DOHH2 (cell line): ENCODE measurements at regions not wholly inside any gene's neighbourhood (a gene's known extent, or its start where the extent isn't known, plus 50 kb on each side); places are given as distances from the start of the nearest gene placed in this dataset.

Experiments
- H3F3A ChIP-seq: fragments of 200-600 bp; sonication (generic), shearing (Covaris generic); 2 replicates; pipeline ENCODE4 v1.6.0; 2016; ENCODE audit warnings: antibody characterized with exemption, mild to moderate bottlenecking; ENCODE audit not compliant: control insufficient read depth, insufficient read depth
- H3K27ac ChIP-seq: fragments of 200-600 bp; sonication (generic); 2 replicates; pipeline ENCODE4 v1.5.1; 2014; ENCODE audit warnings: low read depth, mild to moderate bottlenecking, low read length, moderate library complexity
- H3K27me3 ChIP-seq: fragments of 200-600 bp; sonication (generic); 2 replicates; pipeline ENCODE4 v1.6.1; 2014; ENCODE audit warnings: mild to moderate bottlenecking, low read length, mixed read lengths; ENCODE audit not compliant: control insufficient read depth
- H3K36me3 ChIP-seq: fragments of 200-600 bp; sonication (generic); 2 replicates; pipeline ENCODE4 v1.6.1; 2014; ENCODE audit warnings: mild to moderate bottlenecking, low read length, moderate library complexity, mixed read lengths; ENCODE audit not compliant: control insufficient read depth
- H3K4me1 ChIP-seq: fragments of 200-600 bp; sonication (generic); 2 replicates; pipeline ENCODE4 v1.6.1; 2014; ENCODE audit warnings: mild to moderate bottlenecking, low read length, mixed read lengths; ENCODE audit not compliant: control insufficient read depth
- H3K4me2 ChIP-seq: fragments of 200-600 bp; sonication (generic); 2 replicates; pipeline ENCODE4 v1.6.0; 2014; ENCODE audit warnings: mild to moderate bottlenecking, low read length, moderate library complexity
- H3K4me3 ChIP-seq: fragments of 200-600 bp; sonication (generic); 2 replicates; pipeline ENCODE4 v1.5.1; 2014; ENCODE audit warnings: mild to moderate bottlenecking, low read length, mixed read lengths
- H3K79me2 ChIP-seq: fragments of 200-600 bp; sonication (generic); 2 replicates; pipeline ENCODE4 v1.6.1; 2014; ENCODE audit warnings: mild to moderate bottlenecking, low read length, mixed read lengths; ENCODE audit not compliant: control insufficient read depth
- H3K9me2 ChIP-seq: fragments of 200-600 bp; sonication (generic); replicated peaks from 2 replicates; pipeline ENCODE4 v1.6.1; 2014; ENCODE audit warnings: mild to moderate bottlenecking, low read length, mixed read lengths; ENCODE audit not compliant: control insufficient read depth
- H3K9me3 ChIP-seq: fragments of 200-600 bp; sonication (generic); 2 replicates; pipeline ENCODE4 v1.6.1; 2014; ENCODE audit warnings: antibody characterized with exemption, low read length, mixed read lengths; ENCODE audit not compliant: control insufficient read depth, insufficient read depth
- H4K20me1 ChIP-seq: fragments of 200-600 bp; sonication (generic); 2 replicates; pipeline ENCODE4 v1.6.0; 2014; ENCODE audit warnings: low read depth, mild to moderate bottlenecking, antibody characterized with exemption, low read length, moderate library complexity; ENCODE audit not compliant: control insufficient read depth, insufficient read depth
- EZH2phosphoT487 ChIP-seq: fragments of 200-600 bp; sonication (generic); IDR thresholded peaks from 2 replicates; pipeline ENCODE4 v1.6.1; 2017; ENCODE audit warnings: borderline replicate concordance, mild to moderate bottlenecking, antibody characterized with exemption, low read length, moderate library complexity, mixed read lengths
- TF ChIP-seq, protein P1 (sequence below): fragments of 200-600 bp; sonication (generic); IDR thresholded peaks from one replicate; pipeline ENCODE4 v1.5.1; 2014; ENCODE audit warnings: antibody characterized with exemption, mild to moderate bottlenecking, low read depth, low read length; ENCODE audit not compliant: poor library complexity, severe bottlenecking

DNA sequence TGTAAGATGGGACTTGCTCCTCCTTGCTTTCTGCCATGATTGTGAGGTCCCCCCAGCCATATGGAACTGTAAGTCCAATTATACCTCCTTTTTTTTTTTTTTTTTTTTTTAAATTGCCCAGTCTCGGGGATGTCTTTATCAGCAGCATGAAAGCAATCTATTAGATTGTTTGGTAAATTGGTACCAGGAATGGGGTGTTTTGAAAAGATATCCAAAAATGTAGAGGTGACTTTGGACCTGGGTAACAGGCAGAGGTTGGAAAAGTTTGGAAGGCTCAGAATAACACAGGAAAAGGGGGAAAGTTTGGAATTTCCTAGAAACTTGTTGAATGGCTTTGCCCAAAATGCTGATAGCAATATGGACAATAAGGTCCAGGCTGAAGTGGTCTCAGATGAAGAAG lies 545.8 kb upstream of the ALCAM start:
- no peaks in the 10 kb centered on the region for H3K9me2 ChIP-seq
- H3K4me2 ChIP-seq: no peak overlapping the region
- no peaks in the 10 kb centered on the region for H3K4me1 ChIP-seq
- no peak overlapping the region for H3K4me3 ChIP-seq
- H3K27me3 ChIP-seq: no peaks in the 10 kb centered on the region
- no peak overlapping the region for H3K27ac ChIP-seq
- TF ChIP-seq EZH2phosphoT487: no peak
- TF ChIP-seq, protein P1, sequence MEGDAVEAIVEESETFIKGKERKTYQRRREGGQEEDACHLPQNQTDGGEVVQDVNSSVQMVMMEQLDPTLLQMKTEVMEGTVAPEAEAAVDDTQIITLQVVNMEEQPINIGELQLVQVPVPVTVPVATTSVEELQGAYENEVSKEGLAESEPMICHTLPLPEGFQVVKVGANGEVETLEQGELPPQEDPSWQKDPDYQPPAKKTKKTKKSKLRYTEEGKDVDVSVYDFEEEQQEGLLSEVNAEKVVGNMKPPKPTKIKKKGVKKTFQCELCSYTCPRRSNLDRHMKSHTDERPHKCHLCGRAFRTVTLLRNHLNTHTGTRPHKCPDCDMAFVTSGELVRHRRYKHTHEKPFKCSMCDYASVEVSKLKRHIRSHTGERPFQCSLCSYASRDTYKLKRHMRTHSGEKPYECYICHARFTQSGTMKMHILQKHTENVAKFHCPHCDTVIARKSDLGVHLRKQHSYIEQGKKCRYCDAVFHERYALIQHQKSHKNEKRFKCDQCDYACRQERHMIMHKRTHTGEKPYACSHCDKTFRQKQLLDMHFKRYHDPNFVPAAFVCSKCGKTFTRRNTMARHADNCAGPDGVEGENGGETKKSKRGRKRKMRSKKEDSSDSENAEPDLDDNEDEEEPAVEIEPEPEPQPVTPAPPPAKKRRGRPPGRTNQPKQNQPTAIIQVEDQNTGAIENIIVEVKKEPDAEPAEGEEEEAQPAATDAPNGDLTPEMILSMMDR: no peak
- H4K20me1 ChIP-seq: no peaks in the 10 kb centered on the region
- no peaks in the 10 kb centered on the region for H3F3A ChIP-seq
- H3K36me3 ChIP-seq: no peaks in the 10 kb centered on the region
- no peaks in the 10 kb centered on the region for H3K9me3 ChIP-seq
- no peaks in the 10 kb centered on the region for H3K79me2 ChIP-seq

DNA sequence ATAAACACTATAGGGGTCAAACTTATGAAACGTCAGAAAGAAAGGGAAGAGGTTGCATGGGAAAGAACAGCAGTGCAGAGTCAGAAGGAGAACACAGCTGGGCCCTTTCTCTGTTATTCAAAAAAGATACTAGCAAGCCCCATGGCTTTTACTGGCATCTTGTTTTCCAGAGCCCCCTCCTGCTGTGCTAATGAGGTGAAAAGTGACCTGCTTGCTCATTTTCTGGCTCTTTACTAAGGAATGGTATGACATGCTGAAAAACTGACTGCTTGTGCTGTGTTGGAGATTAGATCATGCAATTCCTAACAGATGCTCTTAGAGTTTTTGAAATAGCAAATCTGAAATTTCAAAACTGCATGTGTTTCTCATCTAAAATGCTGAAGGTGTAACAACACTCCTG lies 541.6 kb upstream of the ALCAM start:
- no peak overlapping the region for H3K4me3 ChIP-seq
- no peaks in the 10 kb centered on the region for H4K20me1 ChIP-seq
- H3K79me2 ChIP-seq: no peaks in the 10 kb centered on the region
- H3K9me3 ChIP-seq: no peaks in the 10 kb centered on the region
- no peaks in the 10 kb centered on the region for H3F3A ChIP-seq
- H3K27ac ChIP-seq: no peak overlapping the region
- H3K36me3 ChIP-seq: no peaks in the 10 kb centered on the region
- H3K4me2 ChIP-seq: no peak overlapping the region
- H3K9me2 ChIP-seq: no peaks in the 10 kb centered on the region
- TF ChIP-seq, protein P1: no peak
- no peak for TF ChIP-seq EZH2phosphoT487
- no peaks in the 10 kb centered on the region for H3K27me3 ChIP-seq
- H3K4me1 ChIP-seq: no peaks in the 10 kb centered on the region

DNA sequence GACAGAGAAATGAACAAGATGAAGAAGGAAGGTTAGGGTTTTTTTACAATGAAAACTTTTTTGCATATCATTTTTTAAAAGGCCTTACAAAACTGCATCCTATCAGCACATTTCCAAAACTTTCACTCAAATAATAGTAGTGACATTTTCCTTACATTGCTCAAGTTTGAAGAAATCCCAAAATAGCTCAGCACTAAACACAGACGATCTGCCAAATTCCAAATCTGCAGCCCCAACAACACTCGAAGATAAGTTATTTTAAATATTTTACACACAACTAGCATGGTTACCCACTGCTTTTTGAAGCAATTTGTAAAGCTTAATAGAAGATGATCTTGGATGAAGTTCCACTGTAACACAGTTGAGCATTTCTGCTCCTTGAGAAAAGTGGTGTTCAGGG lies 535.6 kb upstream of the ALCAM start:
- Histone ChIP-seq H3F3A (no peaks in the 10 kb centered on the region), H3K9me2 (no peaks in the 10 kb centered on the region), H3K27me3 (no peaks in the 10 kb centered on the region), H3K27ac (no peak overlapping the region), H3K4me1 (no peaks in the 10 kb centered on the region), H4K20me1 (no peaks in the 10 kb centered on the region), H3K4me2 (no peak overlapping the region), H3K9me3 (no peaks in the 10 kb centered on the region), H3K79me2 (no peaks in the 10 kb centered on the region), H3K4me3 (no peak overlapping the region), H3K36me3 (no peaks in the 10 kb centered on the region)
- TF ChIP-seq EZH2phosphoT487: no peak
- TF ChIP-seq, protein P1: no peak

DNA sequence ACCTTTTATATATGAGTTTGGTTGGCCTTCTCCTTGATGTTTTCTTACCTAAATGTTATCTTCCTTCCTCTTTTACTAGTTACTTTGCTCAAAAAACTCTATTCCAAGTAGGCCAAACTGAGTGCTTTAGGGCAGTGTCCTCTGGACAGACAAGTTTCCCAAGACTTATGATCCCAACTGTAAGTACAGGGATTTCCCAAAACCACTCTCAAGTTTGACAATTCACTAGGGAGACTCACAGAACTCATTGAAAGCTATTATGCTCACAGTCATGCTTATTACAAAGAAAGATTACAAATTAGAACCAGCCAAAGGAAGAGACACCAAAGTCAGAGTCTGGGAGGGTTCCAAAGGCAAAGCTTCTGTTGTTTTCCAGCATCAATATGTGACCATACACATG lies 534.2 kb upstream of the ALCAM start:
- TF ChIP-seq, protein P1: no peak
- no peak for TF ChIP-seq EZH2phosphoT487
- no peaks in the 10 kb centered on the region for H3K27me3 ChIP-seq
- no peaks in the 10 kb centered on the region for H3K9me3 ChIP-seq

More for the DNA sequence above, 534.2 kb upstream of the ALCAM start:
- Histone ChIP-seq H3K9me2 (no peaks in the 10 kb centered on the region), H3K36me3 (no peaks in the 10 kb centered on the region), H3K27ac (no peak overlapping the region), H3K79me2 (no peaks in the 10 kb centered on the region), H3K4me2 (no peak overlapping the region), H3K4me1 (no peaks in the 10 kb centered on the region), H3F3A (no peaks in the 10 kb centered on the region), H4K20me1 (no peaks in the 10 kb centered on the region), H3K4me3 (no peak overlapping the region)
